AG09309 (cell line): ENCODE measurements at regions not wholly inside any gene's neighbourhood (a gene's known extent, or its start where the extent isn't known, plus 50 kb on each side); places are given as distances from the start of the nearest gene placed in this dataset.

Source experiments
- DNase-seq: peaks from one replicate; pipeline ENCODE4 v3.0.0-alpha.2; 2010; ENCODE audit warnings: low read depth
- H3K4me3 ChIP-seq: 2 replicates; pipeline ENCODE4 v1.5.1; 2011; ENCODE audit warnings: mild to moderate bottlenecking, low read depth, low read length, moderate library complexity; ENCODE audit not compliant: control insufficient read depth
- TF ChIP-seq, protein P1 (sequence below): IDR thresholded peaks from 2 replicates; pipeline ENCODE4 v1.5.1; 2011; ENCODE audit warnings: mild to moderate bottlenecking, low read depth, low read length, inconsistent platforms; ENCODE audit not compliant: insufficient read depth, control insufficient read depth; ENCODE audit errors: missing control alignments

- TF ChIP-seq, protein P1, sequence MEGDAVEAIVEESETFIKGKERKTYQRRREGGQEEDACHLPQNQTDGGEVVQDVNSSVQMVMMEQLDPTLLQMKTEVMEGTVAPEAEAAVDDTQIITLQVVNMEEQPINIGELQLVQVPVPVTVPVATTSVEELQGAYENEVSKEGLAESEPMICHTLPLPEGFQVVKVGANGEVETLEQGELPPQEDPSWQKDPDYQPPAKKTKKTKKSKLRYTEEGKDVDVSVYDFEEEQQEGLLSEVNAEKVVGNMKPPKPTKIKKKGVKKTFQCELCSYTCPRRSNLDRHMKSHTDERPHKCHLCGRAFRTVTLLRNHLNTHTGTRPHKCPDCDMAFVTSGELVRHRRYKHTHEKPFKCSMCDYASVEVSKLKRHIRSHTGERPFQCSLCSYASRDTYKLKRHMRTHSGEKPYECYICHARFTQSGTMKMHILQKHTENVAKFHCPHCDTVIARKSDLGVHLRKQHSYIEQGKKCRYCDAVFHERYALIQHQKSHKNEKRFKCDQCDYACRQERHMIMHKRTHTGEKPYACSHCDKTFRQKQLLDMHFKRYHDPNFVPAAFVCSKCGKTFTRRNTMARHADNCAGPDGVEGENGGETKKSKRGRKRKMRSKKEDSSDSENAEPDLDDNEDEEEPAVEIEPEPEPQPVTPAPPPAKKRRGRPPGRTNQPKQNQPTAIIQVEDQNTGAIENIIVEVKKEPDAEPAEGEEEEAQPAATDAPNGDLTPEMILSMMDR: no peak
- no peak overlapping the region for H3K4me3 ChIP-seq
- no peak for DNase-seq
Measured at GRCh38 chr1:188295157-188295556, 1466.4 kb downstream of the PLA2G4A start.

DNA sequence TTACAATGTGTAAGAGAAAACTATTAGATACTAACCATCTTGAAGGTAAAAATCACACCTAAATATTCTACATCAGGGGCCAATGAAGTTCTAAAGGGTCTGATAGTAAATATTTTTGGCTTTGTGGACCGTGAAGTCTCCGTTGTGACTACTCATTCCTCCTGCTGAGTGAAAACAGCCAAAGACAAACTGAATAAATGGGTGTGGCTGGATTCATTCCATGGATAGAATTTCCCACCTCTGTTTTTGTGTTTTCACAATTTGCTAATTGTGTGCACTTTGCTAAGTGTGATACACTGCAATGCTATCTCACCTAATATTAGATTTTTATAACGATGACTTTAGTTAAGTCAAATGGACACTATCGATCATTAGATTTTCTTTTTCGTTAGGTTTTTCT lies 1474.0 kb downstream of the PLA2G4A start:
- TF ChIP-seq, protein P1: no peak
- DNase-seq: no peak
- no peak overlapping the region for H3K4me3 ChIP-seq

- TF ChIP-seq, protein P1: no peak
- no peak for DNase-seq
- H3K4me3 ChIP-seq: no peak overlapping the region
Measured at GRCh38 chr1:188314557-188315137, 1485.9 kb downstream of the PLA2G4A start.

GRCh38 chr1:188317894-188318293 lies 1489.1 kb downstream of the PLA2G4A start:
- TF ChIP-seq, protein P1: no peak
- no peak overlapping the region for H3K4me3 ChIP-seq
- DNase-seq: no peak

DNA sequence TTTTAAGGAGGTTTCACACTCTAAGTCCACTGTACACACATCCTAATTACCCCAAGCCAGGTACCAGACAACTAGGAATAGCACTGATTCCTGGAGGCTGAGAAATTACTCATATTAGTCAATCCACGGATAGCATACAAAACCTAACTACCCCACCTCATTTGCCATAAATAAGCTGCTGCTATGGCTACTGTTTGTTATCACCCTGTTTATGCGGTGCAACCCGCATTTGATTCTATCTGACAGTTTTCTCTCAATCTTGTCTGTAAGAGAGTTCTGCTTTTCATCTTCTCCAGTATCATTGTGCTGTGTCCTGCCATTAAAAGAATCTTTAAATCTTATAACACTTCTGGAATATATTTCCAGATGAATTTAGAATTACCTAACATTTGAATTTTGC lies 1496.5 kb downstream of the PLA2G4A start:
- no peak for DNase-seq
- H3K4me3 ChIP-seq: no peak overlapping the region
- TF ChIP-seq, protein P1: no peak

DNA sequence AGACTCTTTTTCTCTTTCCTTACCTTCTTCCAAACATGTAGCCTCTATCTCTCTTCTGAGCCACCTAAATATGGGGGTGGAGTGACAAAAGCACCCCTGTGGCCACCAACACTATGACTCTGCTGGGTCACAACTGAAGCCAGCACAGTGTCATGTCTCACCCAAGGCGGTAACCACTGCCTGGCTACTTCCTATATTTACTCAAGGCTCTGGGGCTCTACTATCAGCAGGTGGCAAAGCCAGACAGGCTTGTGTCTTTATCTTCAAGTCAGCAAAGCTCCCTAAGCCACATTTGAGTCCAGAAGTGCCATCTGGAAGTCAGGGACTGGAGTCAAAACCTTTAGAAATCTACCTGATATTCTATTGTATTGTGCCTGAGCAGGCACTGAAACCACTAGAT lies 1515.2 kb downstream of the PLA2G4A start:
- TF ChIP-seq, protein P1: no peak
- no peak for DNase-seq
- no peak overlapping the region for H3K4me3 ChIP-seq

DNA sequence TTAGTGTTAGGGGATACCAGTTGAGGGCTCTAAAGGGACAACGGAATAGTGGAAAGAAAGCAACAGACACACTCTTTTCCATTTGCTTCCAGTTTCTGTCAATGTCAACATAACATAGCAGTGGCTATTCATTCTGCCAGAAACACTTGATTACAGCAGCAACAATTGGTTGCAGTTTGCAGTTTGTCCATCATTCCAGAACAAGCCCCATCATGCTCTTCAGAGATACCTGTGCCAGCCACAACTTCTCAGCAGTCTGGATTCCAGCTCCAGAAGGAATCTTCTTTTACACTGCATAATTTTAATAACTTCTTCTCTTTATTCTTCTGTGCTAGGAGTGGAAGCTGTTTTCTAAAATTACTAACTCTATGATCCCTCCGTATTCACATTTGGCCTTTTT lies 1521.4 kb downstream of the PLA2G4A start:
- no peak for DNase-seq
- no peak overlapping the region for H3K4me3 ChIP-seq
- TF ChIP-seq, protein P1: no peak
